Stimulated activated CD4-positive, alpha-beta T cell treated with anti-CD3 and anti-CD28 coated beads, Interleukin-2, amount 100 ng/mL, for 24 hours (primary cell): ENCODE measurements at regions not wholly inside any gene's neighbourhood (a gene's known extent, or its start where the extent isn't known, plus 50 kb on each side); places are given as distances from the start of the nearest gene placed in this dataset.

Experiments used
- DNase-seq, 2 donors: peaks; one replicate each; pipeline ENCODE4 v3.0.0-alpha.2; 2020

DNA sequence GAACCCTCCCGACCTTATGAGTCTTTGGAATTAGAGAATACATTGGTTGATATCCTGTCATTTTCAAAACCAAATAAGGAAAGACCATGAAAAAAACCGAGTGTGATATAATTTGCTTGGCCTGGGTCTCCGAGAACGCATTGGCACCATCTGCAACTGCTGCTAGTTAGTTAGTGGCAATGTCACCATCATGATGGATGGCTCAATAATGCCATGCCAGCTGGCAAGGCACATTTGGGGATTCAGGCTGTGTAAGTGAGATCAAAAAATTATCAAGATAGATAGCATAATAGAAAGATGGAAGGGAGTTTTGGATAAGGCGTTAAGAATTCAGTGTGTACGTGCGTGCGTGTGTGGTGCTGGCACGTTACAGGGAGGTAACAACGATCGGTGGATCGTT lies 134.7 kb upstream of the TCERG1L start:
- DNase-seq, result no peak

- DNase-seq, result no peak
Measured at GRCh38 chr10:131448171-131448570, 136.7 kb upstream of the TCERG1L start.

GRCh38 chr10:131448883-131449282 lies 137.4 kb upstream of the TCERG1L start:
- no peak for DNase-seq

- DNase-seq, result no peak
Measured at GRCh38 chr10:131450216-131450765, 138.8 kb upstream of the TCERG1L start.

DNA sequence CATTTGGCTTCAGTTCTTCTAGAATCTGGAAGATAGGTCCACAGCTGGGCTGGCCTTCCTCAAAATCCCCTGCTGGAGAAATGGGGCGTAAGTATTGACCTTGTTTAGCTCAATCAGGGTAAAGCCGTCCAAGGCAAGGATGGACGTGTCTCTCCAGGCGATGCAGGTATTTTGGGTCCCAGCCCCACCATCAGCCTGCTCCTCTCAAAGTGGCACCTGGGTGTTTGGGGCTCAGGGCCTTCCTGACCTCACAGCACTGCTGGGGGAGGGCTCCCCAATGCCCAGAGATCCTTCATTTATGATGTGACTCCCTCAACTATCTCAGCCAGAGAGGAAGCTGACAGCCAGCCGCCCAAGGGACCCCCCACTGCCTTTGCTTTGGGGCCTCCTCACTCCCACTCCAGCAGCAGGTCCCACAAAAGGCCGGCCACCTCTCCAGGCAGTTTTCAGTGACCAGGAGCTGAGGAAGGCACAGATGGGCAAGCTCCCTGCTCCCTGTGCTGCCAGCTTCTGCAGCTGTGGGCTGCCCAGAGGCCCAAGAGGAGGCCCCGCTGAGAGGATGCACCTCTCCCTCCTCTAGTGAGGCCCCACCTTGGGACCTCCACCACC lies 140.0 kb upstream of the TCERG1L start:
- DNase-seq, result no peak

GRCh38 chr10:131452926-131453720 lies 141.6 kb upstream of the TCERG1L start:
- DNase-seq, result no peak

- DNase-seq, result peak; percentile 72 to 87
Measured at GRCh38 chr10:131453721-131454634, 142.5 kb upstream of the TCERG1L start.

DNA sequence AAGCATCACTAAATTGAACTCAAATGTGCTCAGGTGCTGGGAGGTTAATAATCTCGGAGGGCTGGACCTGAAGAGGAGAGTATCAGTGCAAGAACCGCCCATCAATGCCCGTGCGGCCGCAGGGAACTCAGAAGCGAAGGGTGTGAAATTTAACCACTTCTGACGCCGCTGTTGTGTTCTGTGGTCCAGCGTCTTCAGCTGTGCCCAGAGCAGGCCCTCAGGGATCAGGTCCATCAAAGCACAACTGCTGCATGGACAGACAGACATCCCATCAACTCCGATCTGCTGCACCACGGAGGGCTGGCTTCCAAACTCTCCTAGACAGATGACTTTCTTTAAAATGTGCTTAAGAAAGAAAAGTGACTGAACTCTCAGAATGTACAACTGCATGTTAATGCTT lies 144.9 kb upstream of the TCERG1L start:
- no peak for DNase-seq

- DNase-seq, result no peak
Measured at GRCh38 chr10:131461093-131461492, 149.6 kb upstream of the TCERG1L start.

GRCh38 chr10:131464789-131465188 lies 153.3 kb upstream of the TCERG1L start:
- no peak for DNase-seq

- no peak for DNase-seq
Measured at GRCh38 chr10:131469551-131469950, 158.0 kb upstream of the TCERG1L start.

DNA sequence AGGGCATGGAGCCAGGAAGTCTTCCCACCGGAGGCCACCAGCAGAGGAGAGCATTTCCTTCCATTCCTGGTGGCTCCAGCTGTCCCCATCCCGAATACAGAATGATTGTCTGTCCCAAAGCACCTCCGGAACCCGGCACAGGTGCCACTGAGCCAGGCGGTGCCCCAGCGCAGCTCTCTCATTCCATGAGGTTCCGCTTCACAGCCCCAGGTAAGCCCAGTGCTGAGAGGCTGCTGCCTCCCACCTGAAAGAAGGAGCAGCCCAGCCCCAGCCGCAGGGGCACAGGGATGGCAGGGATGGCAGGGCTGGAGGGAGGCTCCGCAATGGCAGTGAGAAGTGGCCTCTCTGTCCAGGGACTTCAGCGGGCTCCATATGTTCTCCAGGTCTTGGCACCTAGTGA lies 162.1 kb upstream of the TCERG1L start:
- no peak for DNase-seq

- no peak for DNase-seq
Measured at GRCh38 chr10:131474416-131474815, 162.9 kb upstream of the TCERG1L start.

GRCh38 chr10:131475043-131475442 lies 163.5 kb upstream of the TCERG1L start:
- no peak for DNase-seq

DNA sequence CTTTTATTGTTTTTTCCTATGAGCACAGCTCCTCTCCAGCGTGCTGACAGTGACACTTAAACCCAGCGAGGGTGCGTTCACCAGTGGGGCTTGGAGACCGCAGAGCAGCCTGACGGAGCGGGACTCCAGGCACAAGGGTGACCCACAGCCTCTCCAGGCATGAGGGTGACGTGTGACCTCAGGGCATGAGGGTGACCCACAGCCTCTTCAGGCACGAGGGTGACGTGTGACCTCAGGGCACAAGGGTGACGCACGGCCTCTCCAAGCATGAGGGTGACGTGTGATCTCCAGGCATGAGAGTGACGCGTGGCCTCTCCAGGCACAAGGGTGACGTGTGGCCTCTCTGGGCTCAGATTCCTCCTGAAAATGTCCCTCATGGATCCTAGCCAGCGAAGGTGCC lies 164.3 kb upstream of the TCERG1L start:
- no peak for DNase-seq

GRCh38 chr10:131477457-131478121 lies 166.1 kb upstream of the TCERG1L start:
- no peak for DNase-seq

GRCh38 chr10:131478377-131478989 lies 167.0 kb upstream of the TCERG1L start:
- DNase-seq, result no peak

GRCh38 chr10:131480066-131480465 lies 168.5 kb upstream of the TCERG1L start:
- no peak for DNase-seq

DNA sequence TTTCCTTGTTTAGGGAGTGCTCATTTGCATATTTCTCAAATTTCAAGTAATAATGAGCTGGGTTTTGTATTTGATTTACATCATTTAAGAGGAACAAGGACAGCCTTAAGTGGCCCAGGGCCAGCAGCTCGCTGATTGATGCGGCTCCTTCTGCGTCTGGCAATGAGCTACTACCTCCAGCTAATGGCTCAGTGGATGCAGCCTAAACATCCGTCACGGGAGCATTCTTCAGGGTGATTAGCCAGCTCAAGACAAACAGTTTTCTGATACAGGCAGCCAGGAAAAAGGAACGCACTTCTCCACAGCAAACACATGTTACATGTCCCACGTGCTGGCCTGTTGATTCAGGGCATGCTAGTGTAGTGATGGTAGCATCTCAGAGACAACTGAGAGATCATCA lies 169.3 kb upstream of the TCERG1L start:
- no peak for DNase-seq

GRCh38 chr10:131485732-131486131 lies 174.2 kb upstream of the TCERG1L start:
- no peak for DNase-seq

DNA sequence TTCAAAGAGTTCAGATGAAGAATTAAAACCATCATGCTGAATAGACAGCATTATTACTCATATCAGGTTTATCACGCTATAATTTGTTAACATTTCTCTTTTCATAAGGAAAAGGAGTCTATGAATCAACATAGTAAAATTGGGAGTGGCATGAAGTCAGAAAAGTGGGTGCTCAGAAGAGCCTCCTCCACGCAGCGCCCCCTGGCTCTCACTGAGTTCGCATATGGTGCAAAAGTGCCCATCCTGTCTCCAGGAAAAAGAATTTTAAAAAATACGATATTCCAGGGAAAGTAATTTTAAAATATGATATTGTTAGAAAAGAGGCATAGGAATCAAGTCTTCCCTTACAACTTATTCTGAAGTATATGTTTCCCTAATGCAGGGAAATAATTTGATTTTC lies 176.3 kb upstream of the TCERG1L start:
- no peak for DNase-seq

GRCh38 chr10:131490991-131491594 lies 179.6 kb upstream of the TCERG1L start:
- no peak for DNase-seq
